A673 (cell line): ENCODE measurements at regions not wholly inside any gene's neighbourhood (a gene's known extent, or its start where the extent isn't known, plus 50 kb on each side); places are given as distances from the start of the nearest gene placed in this dataset.

Source experiments
- EZH2 ChIP-seq: fragments of 200-600 bp; sonication (generic); IDR thresholded peaks from 2 replicates; pipeline ENCODE4 v1.6.1; 2017; ENCODE audit warnings: borderline replicate concordance, low read depth, mild to moderate bottlenecking, mixed read lengths, antibody characterized with exemption, low read length; ENCODE audit not compliant: poor library complexity, severe bottlenecking
- TF ChIP-seq, protein P1 (sequence below): fragments of 300-800, 200-600 bp; sonication (generic); conservative IDR thresholded peaks from 2 replicates; pipeline ENCODE4 v1.5.1; 2017; ENCODE audit warnings: low read depth, mild to moderate bottlenecking, antibody characterized with exemption, low read length, moderate library complexity, mixed read lengths

DNA sequence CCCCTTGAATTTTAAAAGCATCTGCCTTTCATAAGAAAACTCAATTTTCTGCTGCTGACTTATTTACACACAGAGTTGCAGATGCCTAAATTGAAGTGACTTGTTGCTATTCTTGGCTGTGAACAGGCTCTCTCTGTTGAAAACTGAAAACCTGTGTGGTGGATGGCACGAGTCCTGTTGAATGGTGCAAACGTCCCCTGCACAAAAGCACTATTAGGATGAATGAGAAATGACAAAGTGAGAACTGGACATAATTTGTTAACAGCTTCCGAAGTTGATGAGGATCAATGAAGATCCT lies 201.7 kb upstream of the PREP start:
- TF ChIP-seq, protein P1, sequence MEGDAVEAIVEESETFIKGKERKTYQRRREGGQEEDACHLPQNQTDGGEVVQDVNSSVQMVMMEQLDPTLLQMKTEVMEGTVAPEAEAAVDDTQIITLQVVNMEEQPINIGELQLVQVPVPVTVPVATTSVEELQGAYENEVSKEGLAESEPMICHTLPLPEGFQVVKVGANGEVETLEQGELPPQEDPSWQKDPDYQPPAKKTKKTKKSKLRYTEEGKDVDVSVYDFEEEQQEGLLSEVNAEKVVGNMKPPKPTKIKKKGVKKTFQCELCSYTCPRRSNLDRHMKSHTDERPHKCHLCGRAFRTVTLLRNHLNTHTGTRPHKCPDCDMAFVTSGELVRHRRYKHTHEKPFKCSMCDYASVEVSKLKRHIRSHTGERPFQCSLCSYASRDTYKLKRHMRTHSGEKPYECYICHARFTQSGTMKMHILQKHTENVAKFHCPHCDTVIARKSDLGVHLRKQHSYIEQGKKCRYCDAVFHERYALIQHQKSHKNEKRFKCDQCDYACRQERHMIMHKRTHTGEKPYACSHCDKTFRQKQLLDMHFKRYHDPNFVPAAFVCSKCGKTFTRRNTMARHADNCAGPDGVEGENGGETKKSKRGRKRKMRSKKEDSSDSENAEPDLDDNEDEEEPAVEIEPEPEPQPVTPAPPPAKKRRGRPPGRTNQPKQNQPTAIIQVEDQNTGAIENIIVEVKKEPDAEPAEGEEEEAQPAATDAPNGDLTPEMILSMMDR: no peak
- no peak for TF ChIP-seq EZH2
